Lower leg skin (tissue), 3 donors: ENCODE measurements at regions not wholly inside any gene's neighbourhood (a gene's known extent, or its start where the extent isn't known, plus 50 kb on each side); places are given as distances from the start of the nearest gene placed in this dataset.
"Not testable (repeated sequence)": the region's sequence is repeated elsewhere in the genome, so short reads cannot be mapped to it uniquely, and the experiment has no call there.

Source experiments
- CTCF ChIP-seq, 3 donors: fragments of 450-650 bp; IDR thresholded peaks; one replicate each; pipeline ENCODE4 v1.5.1; 2016; ENCODE audit warnings: antibody characterized with exemption in 3 of 3, mild to moderate bottlenecking in 3 of 3, moderate library complexity in 2 of 3
- POLR2A ChIP-seq, 2 donors: fragments of 450-650 bp; IDR thresholded peaks; one replicate each; pipeline ENCODE4 v1.6.1; 2016 to 2017; ENCODE audit warnings: antibody characterized with exemption in 2 of 2, mild to moderate bottlenecking in 1 of 2, moderate library complexity in 1 of 2

DNA sequence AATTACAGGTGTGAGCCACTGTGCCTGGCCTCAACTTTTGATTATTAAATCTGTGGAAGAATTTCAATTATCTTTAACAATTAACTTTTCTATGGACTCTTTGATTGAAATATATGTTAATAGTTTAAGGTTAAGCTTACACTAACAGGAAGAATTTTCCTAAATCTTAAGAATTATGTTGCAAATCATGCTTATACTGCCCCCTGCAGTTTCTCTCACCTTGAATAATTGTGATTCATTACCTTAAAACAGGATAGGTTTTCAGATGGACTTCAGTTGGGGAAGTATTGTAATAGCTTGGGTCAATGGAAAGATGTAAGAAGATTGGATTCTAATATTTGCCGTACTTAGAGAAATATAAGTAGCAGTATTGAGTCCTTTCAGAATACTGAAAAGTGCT lies 66.5 kb upstream of the NIPA1 start:
- not testable (repeated sequence) for TF ChIP-seq CTCF, POLR2A (IDR thresholded peaks at IDR 0.05)
